Brain microvascular endothelial cell (primary cell): ENCODE measurements at regions not wholly inside any gene's neighbourhood (a gene's known extent, or its start where the extent isn't known, plus 50 kb on each side); places are given as distances from the start of the nearest gene placed in this dataset.
"Not testable (repeated sequence)": the region's sequence is repeated elsewhere in the genome, so short reads cannot be mapped to it uniquely, and the experiment has no call there.

Source experiments
- DNase-seq: peaks from one replicate; pipeline ENCODE4 v3.0.0-alpha.2; 2020
- H3K27ac ChIP-seq: fragments of 250-450 bp; sonication (Bioruptor Pico); 2 replicates; pipeline ENCODE4 v1.5.1; 2020; ENCODE audit warnings: mild to moderate bottlenecking, moderate library complexity
- H3K27me3 ChIP-seq: fragments of 250-450 bp; sonication (Bioruptor Pico); replicated peaks from 2 replicates; pipeline ENCODE4 v1.5.1; 2020; ENCODE audit warnings: mild to moderate bottlenecking
- H3K36me3 ChIP-seq: fragments of 250-450 bp; sonication (Bioruptor Pico); replicated peaks from 2 replicates; pipeline ENCODE4 v1.5.1; 2020; ENCODE audit warnings: mild to moderate bottlenecking
- H3K4me3 ChIP-seq: 2 replicates; pipeline ENCODE4 v1.5.1; 2011; ENCODE audit warnings: low read depth, mild to moderate bottlenecking, control low read depth, low read length, moderate library complexity
- CTCF ChIP-seq: IDR thresholded peaks from 2 replicates; pipeline ENCODE4 v1.5.1; 2011; ENCODE audit warnings: low read depth, mild to moderate bottlenecking, moderate library complexity, low read length, control low read depth, inconsistent platforms; ENCODE audit errors: missing control alignments
- in situ Hi-C: cut with HindIII; loops from 2 replicates; pipeline ENCODE4 v1.10.0; 2017; ENCODE audit warnings: low sequenced_read_pairs, low pct_ligation_motif_present

GRCh38 chr12:33770652-33771051 is 251.6 kb upstream of the ALG10 start:
- no peaks in the 10 kb centered on the region for H3K36me3 ChIP-seq
- no peak overlapping the region for H3K4me3 ChIP-seq
- TF ChIP-seq CTCF = no peak
- H3K27ac ChIP-seq = no peak overlapping the region
- in situ Hi-C loops = no loop called here
- H3K27me3 ChIP-seq = no peaks in the 10 kb centered on the region
- DNase-seq = no peak

- no peak overlapping the region for H3K27ac ChIP-seq
- H3K4me3 ChIP-seq = no peak overlapping the region
- no peaks in the 10 kb centered on the region for H3K27me3 ChIP-seq
- DNase-seq = no peak
- no peaks in the 10 kb centered on the region for H3K36me3 ChIP-seq
- in situ Hi-C loops = no loop called here
- TF ChIP-seq CTCF = no peak
These were observed 250.4 kb upstream of the ALG10 start for GRCh38 chr12:33771889-33772288.

GRCh38 chr12:33773091-33773490 is 249.2 kb upstream of the ALG10 start:
- H3K27me3 ChIP-seq, DNase-seq, H3K36me3 ChIP-seq, in situ Hi-C loops, H3K4me3 ChIP-seq, H3K27ac ChIP-seq: not testable (repeated sequence)

- DNase-seq = no peak
- Histone ChIP-seq H3K27ac (no peak overlapping the region), H3K36me3 (no peaks in the 10 kb centered on the region), H3K4me3 (no peak overlapping the region), H3K27me3 (no peaks in the 10 kb centered on the region)
- in situ Hi-C loops = no loop called here
- TF ChIP-seq CTCF = no peak
These were observed 235.8 kb upstream of the ALG10 start for GRCh38 chr12:33786532-33786931.

GRCh38 chr12:33794954-33795353 is 227.3 kb upstream of the ALG10 start:
- no peak for DNase-seq
- no peaks in the 10 kb centered on the region for H3K36me3 ChIP-seq
- H3K4me3 ChIP-seq = no peak overlapping the region
- in situ Hi-C loops = no loop called here
- no peak overlapping the region for H3K27ac ChIP-seq
- H3K27me3 ChIP-seq = no peaks in the 10 kb centered on the region
- no peak for TF ChIP-seq CTCF

GRCh38 chr12:33795536-33795935 is 226.8 kb upstream of the ALG10 start:
- Histone ChIP-seq H3K4me3 (no peak overlapping the region), H3K36me3 (no peaks in the 10 kb centered on the region), H3K27ac (no peak overlapping the region), H3K27me3 (no peaks in the 10 kb centered on the region)
- in situ Hi-C loops = no loop called here
- DNase-seq = no peak
- TF ChIP-seq CTCF = no peak
